ENCODE measurements at regions not wholly inside any gene's neighbourhood (a gene's known extent, or its start where the extent isn't known, plus 50 kb on each side); places are given as distances from the start of the nearest gene placed in this dataset.

GRCh38 chr16:85378145-85379040 lies 234.7 kb upstream of the GSE1 start:
- intact Hi-C loops (cut with DNase I, micrococcal nuclease): no loop called here
- DNase-seq (no peak), ATAC-seq (no peak)

- ATAC-seq: peak; percentile 63
- intact Hi-C loops (cut with DNase I, micrococcal nuclease): no loop called here
- peak; percentile 44 to 61 for DNase-seq
These were observed 233.8 kb upstream of the GSE1 start for GRCh38 chr16:85379041-85380001.

- intact Hi-C loops (cut with DNase I, micrococcal nuclease): no loop called here
- no peak for DNase-seq
- ATAC-seq: no peak
These were observed 233.1 kb upstream of the GSE1 start for GRCh38 chr16:85380002-85380395.

- no peak for ATAC-seq
- no peak for DNase-seq
- intact Hi-C loops (cut with DNase I, micrococcal nuclease): no loop called here
These were observed 232.0 kb upstream of the GSE1 start for GRCh38 chr16:85380905-85381737.

GRCh38 chr16:85381738-85382592 lies 231.2 kb upstream of the GSE1 start:
- intact Hi-C loops (cut with DNase I, micrococcal nuclease): no loop called here
- no peak for DNase-seq
- no peak for ATAC-seq

GRCh38 chr16:85382717-85383118 lies 230.4 kb upstream of the GSE1 start:
- intact Hi-C loops (cut with DNase I, micrococcal nuclease): no loop called here

GRCh38 chr16:85383836-85384832 lies 229.0 kb upstream of the GSE1 start:
- peak in 1 of 2 donors; percentile 4 for DNase-seq
- intact Hi-C loops (cut with DNase I, micrococcal nuclease): no loop called here
- ATAC-seq: no peak

More at GRCh38 chr16:85382717-85383118, 230.4 kb upstream of the GSE1 start:
- DNase-seq (no peak), ATAC-seq (no peak)

- ATAC-seq: peak; percentile 96
- intact Hi-C loops (cut with DNase I, micrococcal nuclease): no loop called here
These were observed 228.2 kb upstream of the GSE1 start for GRCh38 chr16:85384833-85385462.

GRCh38 chr16:85385463-85386331 lies 227.4 kb upstream of the GSE1 start:
- DNase-seq (peak; percentile 20 to 22), ATAC-seq (no peak)
- intact Hi-C loops (cut with DNase I, micrococcal nuclease): no loop called here

More at GRCh38 chr16:85384833-85385462, 228.2 kb upstream of the GSE1 start:
- DNase-seq: peak; percentile 76 to 80

GRCh38 chr16:85386467-85387170 lies 226.5 kb upstream of the GSE1 start:
- peak in 1 of 2 donors; percentile 1 for DNase-seq
- intact Hi-C loops (cut with DNase I, micrococcal nuclease): no loop called here
- ATAC-seq: no peak

- DNase-seq (peak; percentile 3 to 16), ATAC-seq (no peak)
- intact Hi-C loops (cut with DNase I, micrococcal nuclease): no loop called here
These were observed 226.0 kb upstream of the GSE1 start for GRCh38 chr16:85387171-85387507.

- ATAC-seq (no peak), DNase-seq (no peak)
- intact Hi-C loops (cut with DNase I, micrococcal nuclease): no loop called here
These were observed 225.3 kb upstream of the GSE1 start for GRCh38 chr16:85387731-85388295.

GRCh38 chr16:85389679-85390470 lies 223.2 kb upstream of the GSE1 start:
- peak; percentile 9 to 26 for DNase-seq
- intact Hi-C loops (cut with DNase I, micrococcal nuclease): no loop called here
- ATAC-seq: no peak

Measured in left colon (tissue), 2 donors.